ENCODE measurements at regions not wholly inside any gene's neighbourhood (a gene's known extent, or its start where the extent isn't known, plus 50 kb on each side); places are given as distances from the start of the nearest gene placed in this dataset.

DNA sequence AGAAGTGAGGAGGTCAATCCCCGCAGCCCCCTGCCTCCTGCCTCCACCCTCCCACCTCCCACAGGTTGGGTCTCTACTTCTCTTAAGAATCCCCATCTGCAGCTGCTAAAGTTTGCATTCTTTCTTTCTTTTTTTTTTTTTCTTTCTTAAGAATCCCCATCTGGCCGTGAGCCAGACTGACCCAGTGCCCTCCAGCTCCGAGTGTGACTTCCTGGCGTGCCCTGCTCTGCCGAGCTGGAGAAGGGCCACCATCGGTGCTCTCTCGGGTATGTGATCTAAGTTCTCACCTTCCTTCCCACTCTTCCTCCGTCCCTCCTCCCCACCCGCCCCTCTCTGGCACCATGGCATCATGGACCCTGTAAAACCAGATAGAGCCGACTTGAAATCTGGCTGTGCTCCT lies 66.7 kb upstream of the LMO1 start:
- no peak for DNase-seq
- Histone ChIP-seq H2BK120ac (ENCODE audit: low read depth, low read length, poor library complexity, severe bottlenecking) (no peak overlapping the region), H4K91ac (ENCODE audit: insufficient read length, low read depth, low read length) (no peak overlapping the region), H3K18ac (ENCODE audit: insufficient read length, low read depth, low read length) (no peak overlapping the region), H2BK12ac (ENCODE audit: insufficient read length, low read depth, low read length) (no peak overlapping the region), H3K27ac (ENCODE audit: insufficient read length, low read depth, low read length) (no peak overlapping the region), H3K56ac (ENCODE audit: insufficient read length, low read depth, low read length) (no peak overlapping the region), H2AK5ac (ENCODE audit: insufficient read length, low read length) (no peak overlapping the region), H4K5ac (ENCODE audit: insufficient read length, low read depth, low read length) (no peak overlapping the region), H3K9me3 (ENCODE audit: control insufficient read depth, low read depth, low read length) (no peaks in the 10 kb centered on the region), H3K4ac (ENCODE audit: low read depth, low read length) (no peak overlapping the region), H2BK15ac (ENCODE audit: low read depth, low read length) (no peak overlapping the region), H2AFZ (ENCODE audit: low read length) (no peak overlapping the region), H3K79me1 (ENCODE audit: insufficient read depth, low read depth, low read length, poor library complexity, severe bottlenecking) (no peaks in the 10 kb centered on the region), H3T11ph (ENCODE audit: low read length) (no peak overlapping the region), H2BK20ac (ENCODE audit: low read depth, low read length, poor library complexity, severe bottlenecking) (no peak overlapping the region), H3K23ac (ENCODE audit: insufficient read length, low read depth, low read length) (no peak overlapping the region), H4K8ac (replicated peaks; ENCODE audit: insufficient read length, low read depth, low read length) (no peak overlapping the region), H3K23me2 (ENCODE audit: insufficient read length, low read depth, low read length, poor library complexity, severe bottlenecking) (no peaks in the 10 kb centered on the region), H3K79me2 (ENCODE audit: insufficient read depth, low read length) (no peaks in the 10 kb centered on the region), H4K20me1 (ENCODE audit: control insufficient read depth, insufficient read depth, insufficient read length) (no peaks in the 10 kb centered on the region), H3K4me2 (ENCODE audit: insufficient read depth, insufficient read length, low read length) (no peak overlapping the region), H3K14ac (ENCODE audit: insufficient read depth, low read length) (no peak overlapping the region), H3K27me3 (ENCODE audit: insufficient read depth, low read length) (no peaks in the 10 kb centered on the region), H3K9ac (ENCODE audit: extremely low read depth, insufficient read length, low read length) (no peak overlapping the region), H3K4me1 (ENCODE audit: insufficient read depth, low read length) (no peaks in the 10 kb centered on the region; the same call in 1 of the 2 replicates), H2BK5ac (ENCODE audit: insufficient read length, low read length) (no peak overlapping the region)
- Mint-ChIP-seq H3K27me3 (ENCODE audit: low read depth) (peaks cover 2% of the 10 kb centered on the region; the same call in 1 of the 2 replicates), H3K4me1 (peaks cover 37 to 65% of the 10 kb centered on the region in 2 experiments), H3K4me3 (no peak overlapping the region), H3K36me3 (ENCODE audit: insufficient read depth in 1 of 3, low read depth in 3 of 3) (no peaks in the 10 kb centered on the region), H3K9me3 (no peaks in the 10 kb centered on the region), H3K27ac (no peak overlapping the region)
- WGBS (ENCODE audit: extremely low coverage, insufficient read length, low lambda C conversion rate): no CpG with 5 or more reads among the region's 10 CpGs
- TF ChIP-seq, protein P1, sequence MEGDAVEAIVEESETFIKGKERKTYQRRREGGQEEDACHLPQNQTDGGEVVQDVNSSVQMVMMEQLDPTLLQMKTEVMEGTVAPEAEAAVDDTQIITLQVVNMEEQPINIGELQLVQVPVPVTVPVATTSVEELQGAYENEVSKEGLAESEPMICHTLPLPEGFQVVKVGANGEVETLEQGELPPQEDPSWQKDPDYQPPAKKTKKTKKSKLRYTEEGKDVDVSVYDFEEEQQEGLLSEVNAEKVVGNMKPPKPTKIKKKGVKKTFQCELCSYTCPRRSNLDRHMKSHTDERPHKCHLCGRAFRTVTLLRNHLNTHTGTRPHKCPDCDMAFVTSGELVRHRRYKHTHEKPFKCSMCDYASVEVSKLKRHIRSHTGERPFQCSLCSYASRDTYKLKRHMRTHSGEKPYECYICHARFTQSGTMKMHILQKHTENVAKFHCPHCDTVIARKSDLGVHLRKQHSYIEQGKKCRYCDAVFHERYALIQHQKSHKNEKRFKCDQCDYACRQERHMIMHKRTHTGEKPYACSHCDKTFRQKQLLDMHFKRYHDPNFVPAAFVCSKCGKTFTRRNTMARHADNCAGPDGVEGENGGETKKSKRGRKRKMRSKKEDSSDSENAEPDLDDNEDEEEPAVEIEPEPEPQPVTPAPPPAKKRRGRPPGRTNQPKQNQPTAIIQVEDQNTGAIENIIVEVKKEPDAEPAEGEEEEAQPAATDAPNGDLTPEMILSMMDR (conservative IDR thresholded peaks at IDR 0.05): no peak

All from H9 (cell line).